Common myeloid progenitor, CD34-positive (primary cell): ENCODE measurements at regions not wholly inside any gene's neighbourhood (a gene's known extent, or its start where the extent isn't known, plus 50 kb on each side); places are given as distances from the start of the nearest gene placed in this dataset.

ENCODE experiments used
- CTCF ChIA-PET: fragments of 350-600 bp; sonication (Branson Sonifier 250); formaldehyde crosslinking; loops from one replicate; lab custom pipeline; 2021; ENCODE audit warnings: antibody characterized with exemption; lab: Charles Lee
- POLR2A ChIA-PET: fragments of 350-600 bp; sonication (Branson Sonifier 250); formaldehyde crosslinking; loops from one replicate; lab custom pipeline; 2021; ENCODE audit warnings: antibody characterized with exemption; lab: Charles Lee
- DNase-seq, 3 donors: peaks; one replicate each; pipeline versions ENCODE4 v3.0.0 to v3.0.0-alpha.2; 2013
- H3K27ac ChIP-seq, 2 experiments: 1 replicate in 1 of 2; 2 replicates in 1 of 2; pipeline ENCODE4 v1.7.0; 2013; ENCODE audit warnings: inconsistent platforms in 2 of 2, low read length in 2 of 2, mild to moderate bottlenecking in 2 of 2, low read depth in 1 of 2, moderate library complexity in 1 of 2; ENCODE audit not compliant: severe bottlenecking in 2 of 2, insufficient read depth in 1 of 2, poor library complexity in 1 of 2
- H3K27me3 ChIP-seq, 5 experiments: replicated peaks in 2 of 5; 1 replicate in 3 of 5; 2 replicates in 2 of 5; pipeline versions ENCODE4 v1.6.1 to v1.7.0; 2013; ENCODE audit warnings: low read length in 4 of 5, mild to moderate bottlenecking in 2 of 5, moderate library complexity in 2 of 5, inconsistent platforms in 1 of 5; ENCODE audit not compliant: insufficient read depth in 5 of 5, control insufficient read depth in 4 of 5
- H3K36me3 ChIP-seq, 4 experiments: 1 replicate in 2 of 4; 2 replicates in 2 of 4; pipeline versions ENCODE4 v1.6.1 to v1.7.0; 2013; ENCODE audit warnings: low read length in 3 of 4, control low read depth in 1 of 4, mild to moderate bottlenecking in 1 of 4; ENCODE audit not compliant: control insufficient read depth in 4 of 4, insufficient read depth in 4 of 4
- H3K4me1 ChIP-seq, 4 experiments: 1 replicate in 3 of 4; 2 replicates in 1 of 4; pipeline versions ENCODE4 v1.6.1 to v1.7.1; 2013; ENCODE audit warnings: low read length in 3 of 4, mild to moderate bottlenecking in 3 of 4, control low read depth in 1 of 4, inconsistent platforms in 1 of 4, moderate library complexity in 1 of 4; ENCODE audit not compliant: control insufficient read depth in 4 of 4, insufficient read depth in 4 of 4; ENCODE audit errors: control extremely low read depth in 1 of 4
- H3K4me3 ChIP-seq, 7 experiments: 1 replicate in 4 of 7; 2 replicates in 3 of 7; pipeline versions ENCODE4 v1.5.1 to v1.7.0; 2013; ENCODE audit warnings: mild to moderate bottlenecking in 7 of 7, low read length in 6 of 7, moderate library complexity in 6 of 7, inconsistent platforms in 2 of 7, low read depth in 2 of 7, control low read depth in 1 of 7; ENCODE audit not compliant: insufficient read depth in 4 of 7, control insufficient read depth in 1 of 7; ENCODE audit errors: extremely low read depth in 1 of 7
- H3K9me3 ChIP-seq, 5 experiments: 1 replicate in 4 of 5; 2 replicates in 1 of 5; pipeline versions ENCODE4 v1.6.1 to v1.7.1; 2013; ENCODE audit warnings: low read length in 4 of 5, mild to moderate bottlenecking in 2 of 5, inconsistent platforms in 1 of 5, low read depth in 1 of 5, moderate library complexity in 1 of 5; ENCODE audit not compliant: control insufficient read depth in 4 of 5, insufficient read depth in 2 of 5; ENCODE audit errors: control extremely low read depth in 1 of 5
- WGBS: methylation state at CpG from one replicate; pipeline ENCODE4 v1.1.5; 2013; ENCODE audit not compliant: insufficient coverage; 5-methylcytosine and 5-hydroxymethylcytosine counted together

GRCh38 chr22:49305214-49305965 lies 522.3 kb downstream of the BRD1 start:
- 13% methylated on average over 18 of the region's 20 CpGs for WGBS
- CTCF ChIA-PET, result interaction anchor here (0.6 to 2.1 kb wide), 15 partner anchors 9 to 733 kb away, joined by 3 to 12 read pairs (median 3); no protein-coding TSS in a partner anchor
- no peaks in the 10 kb centered on the region for H3K4me1 ChIP-seq
- no peaks in the 10 kb centered on the region for H3K9me3 ChIP-seq
- POLR2A ChIA-PET, result no interaction called here
- H3K27me3 ChIP-seq, result peaks cover 0 to 28% (median 5%) of the 10 kb centered on the region in 5 experiments
- DNase-seq, result peak; percentile 29 to 53 (median 47)
- H3K4me3 ChIP-seq, result no peak overlapping the region
- H3K36me3 ChIP-seq, result no peaks in the 10 kb centered on the region
- no peak overlapping the region for H3K27ac ChIP-seq

GRCh38 chr22:49303781-49304461 lies 523.8 kb downstream of the BRD1 start:
- ChIA-PET CTCF (interaction anchor here (1.0 to 2.1 kb wide), 3 partner anchors 255 to 727 kb away, joined by 3 to 6 read pairs (median 3); no protein-coding TSS in a partner anchor), POLR2A (no interaction called here)

GRCh38 chr22:49303061-49303735 lies 524.5 kb downstream of the BRD1 start:
- DNase-seq, result no peak
- POLR2A ChIA-PET, result no interaction called here
- CTCF ChIA-PET, result interaction anchor here (0.9 to 1.0 kb wide), 2 partner anchors 18 to 257 kb away, joined by 3 read pairs; no protein-coding TSS in a partner anchor
- Histone ChIP-seq H3K4me1 (no peaks in the 10 kb centered on the region), H3K27me3 (peaks cover 0 to 16% (median 0%) of the 10 kb centered on the region in 5 experiments), H3K4me3 (no peak overlapping the region), H3K27ac (no peak overlapping the region), H3K9me3 (no peaks in the 10 kb centered on the region), H3K36me3 (no peaks in the 10 kb centered on the region)
- WGBS, result 82% methylated on average over 17 of the region's 17 CpGs

More at GRCh38 chr22:49303781-49304461, 523.8 kb downstream of the BRD1 start:
- WGBS, result 92% methylated on average over 17 of the region's 22 CpGs
- no peaks in the 10 kb centered on the region for H3K36me3 ChIP-seq
- H3K27me3 ChIP-seq, result peaks cover 0 to 22% (median 2%) of the 10 kb centered on the region in 5 experiments
- H3K4me3 ChIP-seq, result no peak overlapping the region
- no peak overlapping the region for H3K27ac ChIP-seq
- no peaks in the 10 kb centered on the region for H3K4me1 ChIP-seq
- DNase-seq, result no peak
- H3K9me3 ChIP-seq, result no peaks in the 10 kb centered on the region

GRCh38 chr22:49302530-49302929 lies 525.1 kb downstream of the BRD1 start:
- ChIA-PET CTCF (interaction anchor here (0.9 kb wide), 2 partner anchors 8 to 19 kb away, joined by 3 to 4 read pairs; no protein-coding TSS in a partner anchor), POLR2A (no interaction called here)
- H3K9me3 ChIP-seq, result no peaks in the 10 kb centered on the region
- peaks cover 0 to 10% (median 0%) of the 10 kb centered on the region in 5 experiments for H3K27me3 ChIP-seq
- 97% methylated on average over 31 of the region's 31 CpGs for WGBS
- H3K4me3 ChIP-seq, result no peak overlapping the region
- no peak overlapping the region for H3K27ac ChIP-seq
- no peak for DNase-seq
- no peaks in the 10 kb centered on the region for H3K36me3 ChIP-seq
- no peaks in the 10 kb centered on the region for H3K4me1 ChIP-seq

- Histone ChIP-seq H3K4me1 (no peaks in the 10 kb centered on the region), H3K9me3 (no peaks in the 10 kb centered on the region), H3K4me3 (no peak overlapping the region), H3K27me3 (peaks cover 0 to 8% (median 0%) of the 10 kb centered on the region in 5 experiments), H3K27ac (no peak overlapping the region), H3K36me3 (no peaks in the 10 kb centered on the region)
- ChIA-PET POLR2A (no interaction called here), CTCF (interaction anchor here (0.9 kb wide), 1 partner anchor 9 kb away, joined by 4 read pairs; no protein-coding TSS in a partner anchor)
- no peak for DNase-seq
- WGBS, result 96% methylated on average over 10 of the region's 11 CpGs
Observed at GRCh38 chr22:49302150-49302460, 525.6 kb downstream of the BRD1 start.

- ChIA-PET CTCF (interaction anchor here (0.9 kb wide), 1 partner anchor 9 kb away, joined by 4 read pairs; no protein-coding TSS in a partner anchor), POLR2A (no interaction called here)
- no peak overlapping the region for H3K27ac ChIP-seq
- no peak for DNase-seq
- no peaks in the 10 kb centered on the region for H3K4me1 ChIP-seq
- H3K4me3 ChIP-seq, result no peak overlapping the region
- H3K27me3 ChIP-seq, result peaks cover 0 to 8% (median 0%) of the 10 kb centered on the region in 5 experiments
- 91% methylated on average over 33 of the region's 37 CpGs for WGBS
- no peaks in the 10 kb centered on the region for H3K9me3 ChIP-seq
- no peaks in the 10 kb centered on the region for H3K36me3 ChIP-seq
Observed at GRCh38 chr22:49301398-49302149, 526.1 kb downstream of the BRD1 start.
